Nephron progenitor cell (in vitro differentiated cells): ENCODE measurements at regions not wholly inside any gene's neighbourhood (a gene's known extent, or its start where the extent isn't known, plus 50 kb on each side); places are given as distances from the start of the nearest gene placed in this dataset.

ENCODE experiments used
- DNase-seq: peaks from one replicate; pipeline ENCODE4 v3.0.0; 2021
- H3K27ac Mint-ChIP-seq: 2 replicates; pipeline ENCODE4 v1.8.0; 2021; ENCODE audit warnings: mild to moderate bottlenecking, moderate library complexity, mixed read lengths
- H3K27me3 Mint-ChIP-seq: 2 replicates; pipeline ENCODE4 v1.8.0; 2021; ENCODE audit warnings: mild to moderate bottlenecking, low read depth, mixed read lengths; ENCODE audit not compliant: poor library complexity
- H3K36me3 Mint-ChIP-seq: 2 replicates; pipeline ENCODE4 v1.8.0; 2021; ENCODE audit warnings: low read depth, mixed read lengths
- H3K4me1 Mint-ChIP-seq: 2 replicates; pipeline ENCODE4 v1.8.0; 2021; ENCODE audit warnings: mixed read lengths
- H3K4me3 Mint-ChIP-seq: 2 replicates; pipeline ENCODE4 v1.8.0; 2021; ENCODE audit warnings: mild to moderate bottlenecking, moderate library complexity, mixed read lengths
- H3K9me3 Mint-ChIP-seq: 2 replicates; pipeline ENCODE4 v1.8.0; 2021; ENCODE audit warnings: mild to moderate bottlenecking, moderate library complexity, mixed read lengths
- CTCF ChIP-seq: fragments of 200-600 bp; sonication (generic); IDR thresholded peaks from 2 replicates; pipeline ENCODE4 v1.5.0; 2021; ENCODE audit warnings: antibody characterized with exemption

- no peak for TF ChIP-seq CTCF
- Mint-ChIP-seq H3K4me1 (peaks cover 29% of the 10 kb centered on the region), H3K27ac (no peak overlapping the region), H3K27me3 (peaks cover 4% of the 10 kb centered on the region), H3K36me3 (no peaks in the 10 kb centered on the region), H3K9me3 (peaks cover 8% of the 10 kb centered on the region), H3K4me3 (no peak overlapping the region)
- no peak for DNase-seq
Measured at GRCh38 chr10:29873941-29874484, 185.4 kb downstream of the JCAD start.

- Mint-ChIP-seq H3K27me3 (peaks cover 4% of the 10 kb centered on the region), H3K27ac (no peak overlapping the region), H3K9me3 (peaks cover 8% of the 10 kb centered on the region), H3K4me1 (peaks cover 12% of the 10 kb centered on the region), H3K4me3 (no peak overlapping the region), H3K36me3 (no peaks in the 10 kb centered on the region)
- TF ChIP-seq CTCF = no peak
- DNase-seq = no peak
Measured at GRCh38 chr10:29870522-29871044, 188.8 kb downstream of the JCAD start.

DNA sequence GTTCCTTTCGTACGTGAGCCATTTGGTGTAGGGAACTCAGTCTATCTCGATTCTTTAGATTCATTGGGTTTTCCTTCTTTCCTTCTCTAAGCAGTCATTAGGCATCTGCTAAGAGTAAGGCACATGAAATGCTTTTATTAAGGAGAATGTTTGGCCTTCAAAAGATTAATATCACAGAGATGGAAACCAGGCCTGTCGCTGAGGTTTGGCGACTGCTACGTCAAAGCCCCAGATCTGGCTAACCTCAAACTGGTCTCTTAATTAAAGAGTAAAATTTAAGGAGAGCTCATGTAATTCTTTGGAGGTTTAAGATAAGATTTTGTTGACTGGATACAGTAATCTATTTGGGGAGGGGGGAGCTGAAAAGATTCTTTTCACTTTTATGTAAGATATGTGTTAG, 189.8 kb downstream of the JCAD start:
- TF ChIP-seq CTCF = no peak
- Mint-ChIP-seq H3K27me3 (peaks cover 4% of the 10 kb centered on the region), H3K4me3 (no peak overlapping the region), H3K27ac (no peak overlapping the region), H3K4me1 (peaks cover 13% of the 10 kb centered on the region), H3K36me3 (no peaks in the 10 kb centered on the region), H3K9me3 (peaks cover 8% of the 10 kb centered on the region)
- DNase-seq = no peak

- H3K4me3 Mint-ChIP-seq = no peak overlapping the region
- DNase-seq = no peak
- no peaks in the 10 kb centered on the region for H3K36me3 Mint-ChIP-seq
- peak overlapping the region; percentile 73 for H3K27ac Mint-ChIP-seq
- H3K9me3 Mint-ChIP-seq = peaks cover 8% of the 10 kb centered on the region
- H3K4me1 Mint-ChIP-seq = peaks cover 13% of the 10 kb centered on the region
- no peaks in the 10 kb centered on the region for H3K27me3 Mint-ChIP-seq
- no peak for TF ChIP-seq CTCF
Measured at GRCh38 chr10:29866356-29866755, 193.0 kb downstream of the JCAD start.

GRCh38 chr10:29865700-29866355, 193.6 kb downstream of the JCAD start:
- Mint-ChIP-seq H3K4me3 (no peak overlapping the region), H3K9me3 (peaks cover 7% of the 10 kb centered on the region), H3K27me3 (peaks cover 3% of the 10 kb centered on the region), H3K4me1 (peaks cover 13% of the 10 kb centered on the region), H3K27ac (peak overlapping the region; percentile 73), H3K36me3 (no peaks in the 10 kb centered on the region)
- no peak for TF ChIP-seq CTCF
- DNase-seq = no peak
